ENCODE measurements at regions not wholly inside any gene's neighbourhood (a gene's known extent, or its start where the extent isn't known, plus 50 kb on each side); places are given as distances from the start of the nearest gene placed in this dataset.

GRCh38 chr6:44624226-44624625, 236.7 kb downstream of the CDC5L start:
- Histone ChIP-seq H3K27me3 (replicated peaks in 1 of 7) (peaks cover 0 to 17% (median 0%) of the 10 kb centered on the region in 7 donors), H3K4me1 (peaks cover 0 to 24% (median 7%) of the 10 kb centered on the region in 6 donors), H3K9me3 (no peaks in the 10 kb centered on the region), H3K27ac (no peak overlapping the region), H3K4me3 (no peak overlapping the region), H3K36me3 (no peaks in the 10 kb centered on the region)
- TF ChIP-seq POLR2AphosphoS5 (IDR thresholded peaks at IDR 0.05) (no peak), POLR2A (IDR thresholded peaks at IDR 0.05) (no peak), CTCF (IDR thresholded peaks at IDR 0.05 in 8 of 11, conservative IDR thresholded peaks at IDR 0.05 in 3 of 11) (no peak)
- no peak for DNase-seq
- 51 to 63% (median 54%) methylated on average over 5 of the region's 5 CpGs for WGBS, 5 donors
- intact Hi-C loops (cut with DNase I; ENCODE audit: low total_unique reads) = no loop called here

- TF ChIP-seq CTCF (IDR thresholded peaks at IDR 0.05 in 8 of 11, conservative IDR thresholded peaks at IDR 0.05 in 3 of 11) = no peak
- no peak for TF ChIP-seq POLR2A (IDR thresholded peaks at IDR 0.05)
- TF ChIP-seq POLR2AphosphoS5 (IDR thresholded peaks at IDR 0.05) = no peak
- DNase-seq = no peak
- H3K27me3 ChIP-seq (replicated peaks in 1 of 7) = peaks cover 0 to 21% (median 0%) of the 10 kb centered on the region in 7 donors
Observed at GRCh38 chr6:44624936-44625573, 237.5 kb downstream of the CDC5L start.

GRCh38 chr6:44625996-44626395, 238.5 kb downstream of the CDC5L start:
- intact Hi-C loops (cut with DNase I; ENCODE audit: low total_unique reads) = no loop called here
- TF ChIP-seq POLR2AphosphoS5 (IDR thresholded peaks at IDR 0.05) = no peak
- TF ChIP-seq POLR2A (IDR thresholded peaks at IDR 0.05) = no peak
- TF ChIP-seq CTCF (IDR thresholded peaks at IDR 0.05 in 8 of 11, conservative IDR thresholded peaks at IDR 0.05 in 3 of 11) = no peak
- 95 to 100% (median 96%) methylated on average over 2 of the region's 2 CpGs for WGBS, 5 donors
- Histone ChIP-seq H3K36me3 (no peaks in the 10 kb centered on the region), H3K4me1 (peaks cover 5 to 37% (median 17%) of the 10 kb centered on the region in 6 donors), H3K4me3 (no peak overlapping the region), H3K9me3 (no peaks in the 10 kb centered on the region), H3K27me3 (replicated peaks in 1 of 7) (peaks cover 0 to 30% (median 0%) of the 10 kb centered on the region in 7 donors), H3K27ac (no peak overlapping the region)
- no peak for DNase-seq

More at GRCh38 chr6:44624936-44625573, 237.5 kb downstream of the CDC5L start:
- Histone ChIP-seq H3K4me3 (no peak overlapping the region), H3K4me1 (peaks cover under 1 to 31% (median 12%) of the 10 kb centered on the region in 6 donors), H3K9me3 (no peaks in the 10 kb centered on the region), H3K27ac (no peak overlapping the region), H3K36me3 (no peaks in the 10 kb centered on the region)
- WGBS, 5 donors = 81 to 89% (median 88%) methylated on average over 8 of the region's 8 CpGs
- intact Hi-C loops (cut with DNase I; ENCODE audit: low total_unique reads) = no loop called here

- no peak for DNase-seq
- no peak for TF ChIP-seq POLR2AphosphoS5 (IDR thresholded peaks at IDR 0.05)
- TF ChIP-seq CTCF (IDR thresholded peaks at IDR 0.05 in 8 of 11, conservative IDR thresholded peaks at IDR 0.05 in 3 of 11) = no peak
- intact Hi-C loops (cut with DNase I; ENCODE audit: low total_unique reads) = no loop called here
Observed at GRCh38 chr6:44626616-44627015, 239.1 kb downstream of the CDC5L start.

More at GRCh38 chr6:44626616-44627015, 239.1 kb downstream of the CDC5L start:
- Histone ChIP-seq H3K9me3 (no peaks in the 10 kb centered on the region), H3K4me1 (peaks cover 5 to 37% (median 17%) of the 10 kb centered on the region in 6 donors), H3K27me3 (replicated peaks in 1 of 7) (peaks cover 0 to 36% (median 0%) of the 10 kb centered on the region in 7 donors), H3K27ac (no peak overlapping the region), H3K36me3 (no peaks in the 10 kb centered on the region), H3K4me3 (no peak overlapping the region)
- 84 to 89% (median 88%) methylated on average over 9 of the region's 9 CpGs for WGBS, 5 donors
